Endodermal cell (in vitro differentiated cells): ENCODE measurements at regions not wholly inside any gene's neighbourhood (a gene's known extent, or its start where the extent isn't known, plus 50 kb on each side); places are given as distances from the start of the nearest gene placed in this dataset.

Experiments
- DNase-seq: peaks from one replicate; pipeline ENCODE4 v3.0.0-alpha.2; 2017
- H3K27ac ChIP-seq: 2 replicates; pipeline ENCODE4 v1.5.1; 2013; ENCODE audit warnings: mild to moderate bottlenecking, low read depth, low read length, moderate library complexity
- H3K27me3 ChIP-seq: 2 replicates; pipeline ENCODE4 v1.6.1; 2013; ENCODE audit warnings: mild to moderate bottlenecking, low read length, moderate library complexity; ENCODE audit not compliant: insufficient read depth, control insufficient read depth, poor library complexity, severe bottlenecking
- H3K36me3 ChIP-seq: 2 replicates; pipeline ENCODE4 v1.7.0; 2013; ENCODE audit warnings: mild to moderate bottlenecking, low read length, moderate library complexity; ENCODE audit not compliant: control insufficient read depth, insufficient read depth
- H3K4me1 ChIP-seq: one replicate; pipeline ENCODE4 v1.7.0; 2013; ENCODE audit warnings: low read length; ENCODE audit not compliant: control insufficient read depth, insufficient read depth
- H3K4me3 ChIP-seq: 2 replicates; pipeline ENCODE4 v1.5.1; 2013; ENCODE audit warnings: mild to moderate bottlenecking, low read length, moderate library complexity
- H3K9ac ChIP-seq: 2 replicates; pipeline ENCODE4 v1.6.1; 2013; ENCODE audit warnings: mild to moderate bottlenecking, low read length, moderate library complexity; ENCODE audit not compliant: poor library complexity, severe bottlenecking; ENCODE audit errors: extremely low read depth
- H3K9me3 ChIP-seq: 2 replicates; pipeline ENCODE4 v1.6.1; 2013; ENCODE audit warnings: mild to moderate bottlenecking, low read length, moderate library complexity; ENCODE audit not compliant: control insufficient read depth
- H3K27ac Mint-ChIP-seq: 2 replicates; pipeline ENCODE4 v1.8.0; 2020; ENCODE audit warnings: mixed read lengths
- H3K27me3 Mint-ChIP-seq: 2 replicates; pipeline ENCODE4 v1.8.0; 2021; ENCODE audit warnings: mild to moderate bottlenecking, mixed read lengths; ENCODE audit not compliant: insufficient read depth
- H3K36me3 Mint-ChIP-seq: 2 replicates; pipeline ENCODE4 v1.8.0; 2020; ENCODE audit warnings: low read depth, mixed read lengths
- H3K4me1 Mint-ChIP-seq: 2 replicates; pipeline ENCODE4 v1.8.0; 2020; ENCODE audit warnings: mixed read lengths
- H3K4me3 Mint-ChIP-seq: 2 replicates; pipeline ENCODE4 v1.8.0; 2020; ENCODE audit warnings: mild to moderate bottlenecking, moderate library complexity, mixed read lengths
- H3K9me3 Mint-ChIP-seq: 2 replicates; pipeline ENCODE4 v1.8.0; 2020; ENCODE audit warnings: mild to moderate bottlenecking, mixed read lengths
- CTCF ChIP-seq: fragments of 200-600 bp; sonication (generic); conservative IDR thresholded peaks from 2 replicates; pipeline ENCODE4 v1.5.0; 2021; ENCODE audit warnings: antibody characterized with exemption, mild to moderate bottlenecking
- WGBS, 2 experiments: methylation state at CpG; one replicate each; pipeline versions ENCODE4 v1.1.5 to v1.1.7; 2013; ENCODE audit warnings: missing lambda C conversion rate in 2 of 2, mixed read lengths in 1 of 2; ENCODE audit not compliant: insufficient coverage in 1 of 2, insufficient read length in 1 of 2; 5-methylcytosine and 5-hydroxymethylcytosine counted together

GRCh38 chrX:23483396-23483795 is 148.7 kb downstream of the PTCHD1 start:
- H3K27me3 Mint-ChIP-seq, result no peaks in the 10 kb centered on the region

GRCh38 chrX:23493941-23494374 is 159.3 kb downstream of the PTCHD1 start:
- H3K27me3 Mint-ChIP-seq, result no peaks in the 10 kb centered on the region
- Histone ChIP-seq H3K4me3 (no peak overlapping the region), H3K4me1 (no peaks in the 10 kb centered on the region), H3K36me3 (no peaks in the 10 kb centered on the region), H3K9me3 (no peaks in the 10 kb centered on the region), H3K27ac (no peak overlapping the region), H3K9ac (no peak overlapping the region), H3K27me3 (no peaks in the 10 kb centered on the region)
- no peak for TF ChIP-seq CTCF
- no peak overlapping the region for H3K4me3 Mint-ChIP-seq
- peaks cover 4% of the 10 kb centered on the region for H3K36me3 Mint-ChIP-seq
- no peaks in the 10 kb centered on the region for H3K4me1 Mint-ChIP-seq
- WGBS, 2 experiments, result 89% methylated on average over 2 of the region's 3 CpGs; no CpG with 5 or more reads in 1 of the 2 experiments
- H3K9me3 Mint-ChIP-seq, result peaks cover 13% of the 10 kb centered on the region
- DNase-seq, result no peak
- no peak overlapping the region for H3K27ac Mint-ChIP-seq

More at GRCh38 chrX:23483396-23483795, 148.7 kb downstream of the PTCHD1 start:
- H3K4me1 Mint-ChIP-seq, result no peaks in the 10 kb centered on the region
- peaks cover 24% of the 10 kb centered on the region for H3K9me3 Mint-ChIP-seq
- H3K4me3 Mint-ChIP-seq, result no peak overlapping the region
- DNase-seq, result no peak
- H3K27me3 ChIP-seq, result no peaks in the 10 kb centered on the region
- no peaks in the 10 kb centered on the region for H3K36me3 ChIP-seq
- WGBS, 2 experiments, result 96% methylated on average over 3 of the region's 3 CpGs; no CpG with 5 or more reads in 1 of the 2 experiments
- TF ChIP-seq CTCF, result no peak
- H3K9me3 ChIP-seq, result peaks cover 4% of the 10 kb centered on the region
- no peak overlapping the region for H3K27ac Mint-ChIP-seq
- H3K36me3 Mint-ChIP-seq, result no peaks in the 10 kb centered on the region
- H3K9ac ChIP-seq, result no peak overlapping the region
- no peaks in the 10 kb centered on the region for H3K4me1 ChIP-seq
- no peak overlapping the region for H3K27ac ChIP-seq
- no peak overlapping the region for H3K4me3 ChIP-seq

GRCh38 chrX:23494741-23495140 is 160.1 kb downstream of the PTCHD1 start:
- TF ChIP-seq CTCF, result no peak
- no peak overlapping the region for H3K4me3 Mint-ChIP-seq
- H3K4me3 ChIP-seq, result no peak overlapping the region
- H3K4me1 Mint-ChIP-seq, result no peaks in the 10 kb centered on the region
- WGBS, 2 experiments, result 81 to 95% methylated on average over 6 to 10 of the region's 12 CpGs
- H3K9me3 ChIP-seq, result no peaks in the 10 kb centered on the region
- H3K27me3 ChIP-seq, result no peaks in the 10 kb centered on the region
- no peak overlapping the region for H3K27ac ChIP-seq
- no peaks in the 10 kb centered on the region for H3K4me1 ChIP-seq
- no peak overlapping the region for H3K9ac ChIP-seq
- H3K36me3 ChIP-seq, result no peaks in the 10 kb centered on the region
- no peak for DNase-seq
- H3K36me3 Mint-ChIP-seq, result peaks cover 4% of the 10 kb centered on the region
- peaks cover 13% of the 10 kb centered on the region for H3K9me3 Mint-ChIP-seq
- no peak overlapping the region for H3K27ac Mint-ChIP-seq
- H3K27me3 Mint-ChIP-seq, result no peaks in the 10 kb centered on the region
